SK-N-SH treated with all-trans-retinoic acid at 6 μM for 48 hours (cell line): ENCODE measurements at regions not wholly inside any gene's neighbourhood (a gene's known extent, or its start where the extent isn't known, plus 50 kb on each side); places are given as distances from the start of the nearest gene placed in this dataset.

ENCODE experiments used
- ARNTL ChIP-seq: fragments of 450-650 bp; formaldehyde crosslinking; IDR thresholded peaks from 2 replicates; pipeline ENCODE4 v1.5.0; 2020; ENCODE audit warnings: low read depth, mild to moderate bottlenecking, moderate library complexity, borderline replicate concordance
- BACH2 ChIP-seq: fragments of 250-450 bp; sonication (Bioruptor Pico); IDR thresholded peaks from 2 replicates; pipeline ENCODE4 v1.9.0; 2021; ENCODE audit warnings: mild to moderate bottlenecking, borderline replicate concordance
- CSRNP3 ChIP-seq: fragments of 250-450 bp; sonication (Bioruptor Pico); IDR thresholded peaks from 2 replicates; pipeline ENCODE4 v1.5.1; 2021; ENCODE audit warnings: mild to moderate bottlenecking, moderate library complexity
- ESRRG ChIP-seq: fragments of 250-450 bp; sonication (Bioruptor Pico); IDR thresholded peaks from 2 replicates; pipeline ENCODE4 v1.6.1; 2021; ENCODE audit warnings: mild to moderate bottlenecking
- ISL1 ChIP-seq: fragments of 250-450 bp; sonication (Bioruptor Pico); IDR thresholded peaks from 2 replicates; pipeline ENCODE4 v2.1.2; 2022; ENCODE audit warnings: mild to moderate bottlenecking, moderate library complexity
- PATZ1 ChIP-seq: fragments of 250-450 bp; sonication (Bioruptor Pico); IDR thresholded peaks from 2 replicates; pipeline ENCODE4 v1.8.0; 2020; ENCODE audit warnings: mild to moderate bottlenecking, moderate library complexity, borderline replicate concordance
- POU6F1 ChIP-seq: fragments of 250-450 bp; sonication (Bioruptor Pico); IDR thresholded peaks from 2 replicates; pipeline ENCODE4 v1.8.0; 2021; ENCODE audit warnings: low read depth, mild to moderate bottlenecking, moderate library complexity, borderline replicate concordance
- ZC3H10 ChIP-seq: fragments of 250-450 bp; sonication (Bioruptor Pico); IDR thresholded peaks from 2 replicates; pipeline ENCODE4 v1.5.1; 2021; ENCODE audit warnings: mild to moderate bottlenecking, moderate library complexity
- ZFP3 ChIP-seq: fragments of 250-450 bp; sonication (Bioruptor Pico); IDR thresholded peaks from 2 replicates; pipeline ENCODE4 v1.5.0; 2020; ENCODE audit warnings: mild to moderate bottlenecking, moderate library complexity
- ZFP30 ChIP-seq: fragments of 450-650 bp; formaldehyde crosslinking; IDR thresholded peaks from 2 replicates; pipeline ENCODE4 v1.5.0; 2022; ENCODE audit warnings: mild to moderate bottlenecking, moderate library complexity
- ZNF565 ChIP-seq: fragments of 450-650 bp; formaldehyde crosslinking; conservative IDR thresholded peaks from 2 replicates; pipeline ENCODE4 v1.5.0; 2020; ENCODE audit warnings: low read depth, mild to moderate bottlenecking, moderate library complexity
- ZNF70 ChIP-seq: fragments of 450-650 bp; formaldehyde crosslinking; IDR thresholded peaks from 2 replicates; pipeline ENCODE4 v1.5.0; 2020; ENCODE audit warnings: mild to moderate bottlenecking, moderate library complexity
- ZNF8 ChIP-seq: fragments of 450-650 bp; formaldehyde crosslinking; IDR thresholded peaks from 2 replicates; pipeline ENCODE4 v1.5.0; 2020; ENCODE audit warnings: mild to moderate bottlenecking, moderate library complexity

- TF ChIP-seq ZFP3 (no peak), POU6F1 (CRISPR knock-in tag) (no peak), ESRRG (CRISPR knock-in tag) (no peak), ARNTL (CRISPR knock-in tag) (no peak), ZC3H10 (no peak), ZNF70 (CRISPR knock-in tag) (no peak), ZNF565 (no peak), ISL1 (no peak), ZFP30 (no peak), CSRNP3 (CRISPR knock-in tag) (no peak), PATZ1 (CRISPR knock-in tag) (no peak), BACH2 (CRISPR knock-in tag) (no peak), ZNF8 (CRISPR knock-in tag) (no peak)
Measured at GRCh38 chr6:93017213-93017612, 402.1 kb downstream of the EPHA7 start.
